H1 (cell line): ENCODE measurements at regions not wholly inside any gene's neighbourhood (a gene's known extent, or its start where the extent isn't known, plus 50 kb on each side); places are given as distances from the start of the nearest gene placed in this dataset.
A peak's percentile ranks its signal among the peaks of the same experiment; 100 is the strongest.

ENCODE experiments used
- CTCF ChIA-PET: fragments of 300-600 bp; sonication (Branson Sonifier 250); formaldehyde crosslinking; loops from one replicate; lab custom pipeline; 2021; ENCODE audit not compliant: partially characterized antibody; lab: Charles Lee
- POLR2A ChIA-PET: fragments of 300-600 bp; sonication (Branson Sonifier 250); formaldehyde crosslinking; loops from one replicate; lab custom pipeline; 2021; ENCODE audit warnings: inconsistent platforms; ENCODE audit not compliant: partially characterized antibody; lab: Charles Lee
- DNase-seq, 2 experiments: peaks; one replicate each; pipeline versions ENCODE4 v3.0.0 to v3.0.0-alpha.2; 2010 to 2022; ENCODE audit warnings: low spot score in 2 of 2, low read depth in 1 of 2, mixed read lengths in 1 of 2
- FAIRE-seq: peaks from 2 replicates; lab custom pipeline; 2011; peaks lifted over from hg19 to GRCh38; lab: Jason Lieb, UNC
- H2AFZ ChIP-seq: 2 replicates; pipeline ENCODE4 v1.8.1; 2012; ENCODE audit warnings: low read length, inconsistent platforms
- H2AK5ac ChIP-seq: 2 replicates; pipeline ENCODE4 v1.6.1; 2013; ENCODE audit warnings: low read depth, low read length
- H2BK120ac ChIP-seq: replicated peaks from 2 replicates; pipeline ENCODE3; 2013; ENCODE audit warnings: low read depth, low read length, inconsistent platforms
- H2BK12ac ChIP-seq: 2 replicates; pipeline ENCODE4 v1.6.1; 2013; ENCODE audit warnings: low read depth, low read length
- H2BK15ac ChIP-seq: 2 replicates; pipeline ENCODE4 v1.6.1; 2013; ENCODE audit warnings: low read length
- H2BK20ac ChIP-seq: 2 replicates; pipeline ENCODE4 v1.6.1; 2013; ENCODE audit warnings: low read length
- H2BK5ac ChIP-seq: 2 replicates; pipeline ENCODE4 v1.6.1; 2013; ENCODE audit warnings: low read depth, low read length
- H3K14ac ChIP-seq: 2 replicates; pipeline ENCODE4 v1.6.1; 2013; ENCODE audit warnings: inconsistent platforms; ENCODE audit not compliant: insufficient read length
- H3K18ac ChIP-seq: 2 replicates; pipeline ENCODE4 v1.6.1; 2013; ENCODE audit warnings: low read length; ENCODE audit errors: extremely low read depth
- H3K23ac ChIP-seq: 2 replicates; pipeline ENCODE4 v1.6.1; 2013; ENCODE audit warnings: inconsistent platforms; ENCODE audit not compliant: insufficient read length
- H3K23me2 ChIP-seq: 2 replicates; pipeline ENCODE4 v1.6.1; 2013; ENCODE audit warnings: low read depth, low read length
- H3K27ac ChIP-seq: 2 replicates; pipeline ENCODE4 v1.6.1; 2011; ENCODE audit warnings: low read depth, low read length, inconsistent platforms
- H3K27me3 ChIP-seq, 4 experiments: replicated peaks in 1 of 4; 1 replicate in 1 of 4; 2 replicates in 3 of 4; pipeline versions ENCODE4 v1.6.1 to v1.8.1; 2011 to 2013; ENCODE audit warnings: low read length in 3 of 4, mild to moderate bottlenecking in 3 of 4, inconsistent platforms in 2 of 4, mixed read lengths in 2 of 4, moderate library complexity in 1 of 4; ENCODE audit not compliant: control insufficient read depth in 3 of 4, insufficient read depth in 3 of 4; ENCODE audit errors: extremely low read depth in 1 of 4
- H3K36me3 ChIP-seq, 4 experiments: 2 replicates each; pipeline versions ENCODE4 v1.6.1 to v1.8.1; 2011 to 2013; ENCODE audit warnings: mild to moderate bottlenecking in 4 of 4, low read length in 3 of 4, moderate library complexity in 2 of 4, control low read depth in 1 of 4, inconsistent platforms in 1 of 4; ENCODE audit not compliant: insufficient read depth in 4 of 4, control insufficient read depth in 2 of 4
- H3K4ac ChIP-seq: replicated peaks from 2 replicates; pipeline ENCODE3; 2013; ENCODE audit warnings: low read length, low read depth, mixed read lengths, inconsistent platforms; ENCODE audit not compliant: insufficient read length
- H3K4me1 ChIP-seq, 4 experiments: replicated peaks in 1 of 4; 1 replicate in 1 of 4; 2 replicates in 3 of 4; pipeline versions ENCODE4 v1.6.1 to v1.8.1; 2011 to 2013; ENCODE audit warnings: low read length in 3 of 4, inconsistent platforms in 2 of 4, mixed read lengths in 1 of 4; ENCODE audit not compliant: insufficient read depth in 4 of 4, control insufficient read depth in 3 of 4
- H3K4me2 ChIP-seq, 2 experiments: 2 replicates each; pipeline versions ENCODE4 v1.6.1 to v1.8.1; 2011 to 2013; ENCODE audit warnings: low read depth in 2 of 2, low read length in 2 of 2, control low read depth in 1 of 2, inconsistent platforms in 1 of 2, mild to moderate bottlenecking in 1 of 2; ENCODE audit not compliant: insufficient read depth in 1 of 2
- H3K4me3 ChIP-seq, 4 experiments: fragments of 200-600, 300-600 bp in 1 of 4; sonication (generic), shearing (Covaris generic), sonication (Bioruptor Twin) in 1 of 4; 2 replicates each; pipeline versions ENCODE4 v1.5.1 to v1.8.1; 2011 to 2016; ENCODE audit warnings: low read length in 4 of 4, low read depth in 3 of 4, control low read depth in 2 of 4, inconsistent platforms in 2 of 4, mild to moderate bottlenecking in 2 of 4, mixed read lengths in 1 of 4, moderate library complexity in 1 of 4; ENCODE audit not compliant: insufficient read depth in 2 of 4; ENCODE audit errors: extremely low read depth in 1 of 4
- H3K56ac ChIP-seq: replicated peaks from 2 replicates; pipeline ENCODE3; 2013; ENCODE audit warnings: low read depth, mild to moderate bottlenecking, mixed read lengths, low read length, inconsistent platforms; ENCODE audit not compliant: insufficient read length
- H3K79me1 ChIP-seq: 2 replicates; pipeline ENCODE4 v1.6.1; 2013; ENCODE audit warnings: low read depth, low read length, control low read depth
- H3K79me2 ChIP-seq, 2 experiments: 2 replicates each; pipeline versions ENCODE4 v1.6.1 to v1.8.1; 2012 to 2013; ENCODE audit warnings: low read length in 2 of 2, mild to moderate bottlenecking in 2 of 2, inconsistent platforms in 1 of 2; ENCODE audit not compliant: insufficient read depth in 2 of 2, control insufficient read depth in 1 of 2
- H3K9ac ChIP-seq, 4 experiments: replicated peaks in 1 of 4; 1 replicate in 1 of 4; 2 replicates in 3 of 4; pipeline versions ENCODE4 v1.6.1 to v1.8.1; 2011 to 2013; ENCODE audit warnings: low read depth in 3 of 4, low read length in 3 of 4, control low read depth in 2 of 4, mild to moderate bottlenecking in 2 of 4, moderate library complexity in 2 of 4, inconsistent platforms in 1 of 4; ENCODE audit errors: extremely low read depth in 1 of 4
- H3K9me3 ChIP-seq, 2 experiments: 2 replicates each; pipeline versions ENCODE4 v1.6.1 to v1.8.1; 2012 to 2013; ENCODE audit warnings: mild to moderate bottlenecking in 2 of 2, moderate library complexity in 2 of 2, control low read depth in 1 of 2, inconsistent platforms in 1 of 2, low read depth in 1 of 2, low read length in 1 of 2, mixed read lengths in 1 of 2; ENCODE audit not compliant: insufficient read depth in 2 of 2
- H4K20me1 ChIP-seq, 2 experiments: replicated peaks in 1 of 2; 2 replicates each; pipeline versions ENCODE3 to v1.8.1; 2011 to 2013; ENCODE audit warnings: inconsistent platforms in 2 of 2, low read length in 2 of 2, mild to moderate bottlenecking in 1 of 2; ENCODE audit not compliant: insufficient read depth in 2 of 2, control insufficient read depth in 1 of 2
- H4K5ac ChIP-seq: 2 replicates; pipeline ENCODE4 v1.6.1; 2013; ENCODE audit warnings: low read length, low read depth, mixed read lengths, inconsistent platforms; ENCODE audit not compliant: insufficient read length
- H4K8ac ChIP-seq: 2 replicates; pipeline ENCODE4 v1.8.0; 2013; ENCODE audit warnings: mild to moderate bottlenecking, moderate library complexity, low read length, inconsistent platforms; ENCODE audit not compliant: insufficient read depth; ENCODE audit errors: extremely low read depth
- H4K91ac ChIP-seq: replicated peaks from 2 replicates; pipeline ENCODE3; 2013; ENCODE audit warnings: low read length, mixed read lengths, inconsistent platforms; ENCODE audit not compliant: insufficient read length
- TAF7 ChIP-seq: optimal IDR thresholded peaks from 2 replicates; pipeline ENCODE3; 2011; ENCODE audit warnings: low read depth, mild to moderate bottlenecking, inconsistent platforms, low read length, moderate library complexity, borderline replicate concordance
- WGBS, 2 experiments: shearing (Covaris generic) in 1 of 2; methylation state at CpG; one replicate each; pipeline versions ENCODE4 v1.1.6 to v1.1.7; 2013 to 2015; ENCODE audit warnings: low lambda C conversion rate in 2 of 2, mixed read lengths in 2 of 2, inconsistent platforms in 1 of 2, low coverage in 1 of 2, missing lambda C conversion rate in 1 of 2; ENCODE audit not compliant: insufficient replicate concordance in 2 of 2, insufficient coverage in 1 of 2, insufficient read length in 1 of 2; ENCODE audit errors: extremely low coverage in 1 of 2, missing lambda C conversion rate in 1 of 2; 5-methylcytosine and 5-hydroxymethylcytosine counted together

DNA sequence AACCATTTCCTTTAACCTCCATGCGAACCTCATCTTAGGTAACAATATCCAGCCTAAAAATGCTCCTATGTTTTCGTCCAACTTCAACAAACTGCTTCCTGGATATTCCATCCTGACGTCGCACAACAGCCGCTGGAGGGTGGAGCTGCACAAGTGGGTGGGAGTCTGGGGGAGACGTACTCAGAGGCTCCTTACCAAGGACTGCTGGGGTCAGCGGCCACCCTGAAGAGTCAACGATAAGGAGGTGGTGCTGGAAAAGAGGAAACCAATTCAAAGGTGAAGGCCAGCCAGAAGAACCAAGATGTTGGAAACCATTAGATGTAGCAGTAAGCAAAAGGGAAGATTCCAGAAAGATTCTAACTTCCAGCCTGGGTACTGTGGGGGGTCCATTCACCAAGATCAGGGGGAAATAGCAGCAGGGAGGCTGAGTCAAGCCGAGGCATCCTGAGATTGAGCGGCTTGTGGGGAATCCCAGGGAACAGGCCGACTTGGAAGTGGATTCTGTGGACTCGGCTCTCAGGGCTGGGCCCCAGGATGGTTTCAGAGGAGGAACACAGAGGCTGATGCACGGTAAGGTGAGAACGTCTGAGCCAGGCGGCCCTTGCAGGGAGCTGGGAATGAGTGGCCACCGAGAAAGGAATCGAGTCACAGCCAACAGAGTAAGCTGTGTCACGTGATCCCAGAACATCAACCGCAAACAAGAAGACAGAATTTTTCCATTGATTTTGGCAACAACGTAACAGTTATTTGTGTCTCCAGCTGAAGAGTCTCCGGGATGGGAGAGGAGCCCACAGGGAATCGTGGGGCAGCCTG is 375.7 kb downstream of the NPHP4 start:
- H2BK5ac ChIP-seq, result no peak overlapping the region
- H4K20me1 ChIP-seq, result no peaks in the 10 kb centered on the region
- H4K5ac ChIP-seq, result no peak overlapping the region
- H3K4me1 ChIP-seq, result peaks cover 0 to 3% (median 0%) of the 10 kb centered on the region in 4 experiments; a peak in 2 of 7 replicates
- H3K56ac ChIP-seq, result no peak overlapping the region
- no peaks in the 10 kb centered on the region for H3K9me3 ChIP-seq
- H3K79me2 ChIP-seq, result no peaks in the 10 kb centered on the region
- FAIRE-seq, result no peak
- H2BK15ac ChIP-seq, result no peak overlapping the region
- H4K8ac ChIP-seq, result no peak overlapping the region
- no peak overlapping the region for H3K14ac ChIP-seq
- H3K36me3 ChIP-seq, result no peaks in the 10 kb centered on the region; a peak in 1 of 8 replicates
- H4K91ac ChIP-seq, result no peak overlapping the region
- no peaks in the 10 kb centered on the region for H3K79me1 ChIP-seq
- H2AK5ac ChIP-seq, result no peak overlapping the region
- ChIA-PET CTCF (interaction anchor here (0.5 to 3.3 kb wide), 4 partner anchors 19 to 1512 kb away, joined by 3 to 22 read pairs (median 5); no protein-coding TSS in a partner anchor), POLR2A (no interaction called here)
- H3K9ac ChIP-seq, result no peak overlapping the region
- DNase-seq, result peak in 1 of 2 experiments; percentile 16
- H3K23ac ChIP-seq, result no peak overlapping the region
- H2BK12ac ChIP-seq, result no peak overlapping the region
- H3K4ac ChIP-seq, result no peak overlapping the region
- 92% methylated on average over 22 of the region's 22 CpGs; no CpG with 5 or more reads in 1 of the 2 experiments for WGBS, 2 experiments
- H2AFZ ChIP-seq, result no peak overlapping the region
- no peak for TF ChIP-seq TAF7
- H3K4me2 ChIP-seq, result no peak overlapping the region
- no peaks in the 10 kb centered on the region for H3K23me2 ChIP-seq
- no peak overlapping the region for H3K4me3 ChIP-seq
- no peaks in the 10 kb centered on the region; a peak in 1 of 7 replicates for H3K27me3 ChIP-seq
- no peak overlapping the region for H3K27ac ChIP-seq
- no peak overlapping the region for H2BK20ac ChIP-seq
- H2BK120ac ChIP-seq, result no peak overlapping the region
- no peak overlapping the region for H3K18ac ChIP-seq
